ENCODE measurements at regions not wholly inside any gene's neighbourhood (a gene's known extent, or its start where the extent isn't known, plus 50 kb on each side); places are given as distances from the start of the nearest gene placed in this dataset.

GRCh38 chr19:28871099-28871725, 341.7 kb downstream of the UQCRFS1 start:
- TF ChIP-seq CTCF (IDR thresholded peaks at IDR 0.05) = no peak
- TF ChIP-seq POLR2A (IDR thresholded peaks at IDR 0.05) = no peak
